Kidney (tissue), 13 donors: ENCODE measurements at regions not wholly inside any gene's neighbourhood (a gene's known extent, or its start where the extent isn't known, plus 50 kb on each side); places are given as distances from the start of the nearest gene placed in this dataset.

Experiments used
- DNase-seq, 5 donors: peaks; one replicate each; pipeline ENCODE4 v3.0.0-alpha.2; 2013 to 2020
- FAIRE-seq: peaks from 2 replicates; lab custom pipeline; 2012; peaks lifted over from hg19 to GRCh38; lab: Jason Lieb, UNC
- H3K27ac ChIP-seq, 2 donors: one replicate each; pipeline ENCODE4 v1.7.0; 2013; ENCODE audit warnings: low read depth in 2 of 2, low read length in 2 of 2, inconsistent platforms in 1 of 2
- H3K27me3 ChIP-seq: one replicate; pipeline ENCODE4 v1.7.1; 2013; ENCODE audit warnings: low read length, inconsistent platforms; ENCODE audit not compliant: control insufficient read depth, insufficient read depth
- H3K36me3 ChIP-seq, 3 donors: one replicate each; pipeline versions ENCODE4 v1.7.0 to v1.7.1; 2013; ENCODE audit warnings: low read length in 3 of 3, control low read depth in 1 of 3, inconsistent platforms in 1 of 3; ENCODE audit not compliant: insufficient read depth in 3 of 3, control insufficient read depth in 2 of 3
- H3K4me1 ChIP-seq, 3 donors: one replicate each; pipeline versions ENCODE4 v1.7.0 to v1.7.1; 2013; ENCODE audit warnings: low read length in 3 of 3, inconsistent platforms in 1 of 3, low read depth in 1 of 3; ENCODE audit not compliant: control insufficient read depth in 2 of 3, insufficient read depth in 2 of 3
- H3K4me3 ChIP-seq, 3 donors: one replicate each; pipeline versions ENCODE4 v1.7.0 to v1.8.1; 2013; ENCODE audit warnings: low read length in 3 of 3, control low read depth in 1 of 3, inconsistent platforms in 1 of 3
- H3K9ac ChIP-seq, 3 donors: one replicate each; pipeline versions ENCODE4 v1.7.0 to v1.7.1; 2013; ENCODE audit warnings: low read length in 3 of 3, control low read depth in 1 of 3, inconsistent platforms in 1 of 3
- H3K9me3 ChIP-seq, 3 donors: one replicate each; pipeline versions ENCODE4 v1.7.0 to v1.7.1; 2013; ENCODE audit warnings: low read length in 3 of 3, control low read depth in 1 of 3, inconsistent platforms in 1 of 3; ENCODE audit not compliant: control insufficient read depth in 2 of 3, insufficient read depth in 1 of 3
- intact Hi-C: fragments of 100-400 bp; cut with DNase I; formaldehyde crosslinking; loops from one replicate; pipeline ENCODE4 v1.11.1; 2022
- TF ChIP-seq, protein P1 (sequence below): IDR thresholded peaks from 3 replicates; pipeline ENCODE4 v1.5.1; 2012; ENCODE audit warnings: mild to moderate bottlenecking, moderate library complexity, borderline replicate concordance; ENCODE audit not compliant: insufficient read depth; ENCODE audit errors: extremely low read depth
- donor health status: control.
- donor health status: control.
- donor health status: control.
- donor health status: control.
- donor health status: control.
- donor health status: DM: yes; HTN: yes; CAD: no.
- donor health status: Normal renal cell carcinoma (clear cell type).

GRCh38 chr2:63785096-63785495 is 56.6 kb upstream of the UGP2 start:
- H3K27me3 ChIP-seq, result no peaks in the 10 kb centered on the region
- FAIRE-seq, result no peak
- H3K9me3 ChIP-seq, result no peaks in the 10 kb centered on the region
- H3K27ac ChIP-seq, result no peak overlapping the region
- TF ChIP-seq, protein P1, sequence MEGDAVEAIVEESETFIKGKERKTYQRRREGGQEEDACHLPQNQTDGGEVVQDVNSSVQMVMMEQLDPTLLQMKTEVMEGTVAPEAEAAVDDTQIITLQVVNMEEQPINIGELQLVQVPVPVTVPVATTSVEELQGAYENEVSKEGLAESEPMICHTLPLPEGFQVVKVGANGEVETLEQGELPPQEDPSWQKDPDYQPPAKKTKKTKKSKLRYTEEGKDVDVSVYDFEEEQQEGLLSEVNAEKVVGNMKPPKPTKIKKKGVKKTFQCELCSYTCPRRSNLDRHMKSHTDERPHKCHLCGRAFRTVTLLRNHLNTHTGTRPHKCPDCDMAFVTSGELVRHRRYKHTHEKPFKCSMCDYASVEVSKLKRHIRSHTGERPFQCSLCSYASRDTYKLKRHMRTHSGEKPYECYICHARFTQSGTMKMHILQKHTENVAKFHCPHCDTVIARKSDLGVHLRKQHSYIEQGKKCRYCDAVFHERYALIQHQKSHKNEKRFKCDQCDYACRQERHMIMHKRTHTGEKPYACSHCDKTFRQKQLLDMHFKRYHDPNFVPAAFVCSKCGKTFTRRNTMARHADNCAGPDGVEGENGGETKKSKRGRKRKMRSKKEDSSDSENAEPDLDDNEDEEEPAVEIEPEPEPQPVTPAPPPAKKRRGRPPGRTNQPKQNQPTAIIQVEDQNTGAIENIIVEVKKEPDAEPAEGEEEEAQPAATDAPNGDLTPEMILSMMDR, result no peak
- intact Hi-C loops, result no loop called here
- no peaks in the 10 kb centered on the region for H3K36me3 ChIP-seq
- no peaks in the 10 kb centered on the region for H3K4me1 ChIP-seq
- no peak overlapping the region for H3K4me3 ChIP-seq
- no peak for DNase-seq
- H3K9ac ChIP-seq, result no peak overlapping the region

DNA sequence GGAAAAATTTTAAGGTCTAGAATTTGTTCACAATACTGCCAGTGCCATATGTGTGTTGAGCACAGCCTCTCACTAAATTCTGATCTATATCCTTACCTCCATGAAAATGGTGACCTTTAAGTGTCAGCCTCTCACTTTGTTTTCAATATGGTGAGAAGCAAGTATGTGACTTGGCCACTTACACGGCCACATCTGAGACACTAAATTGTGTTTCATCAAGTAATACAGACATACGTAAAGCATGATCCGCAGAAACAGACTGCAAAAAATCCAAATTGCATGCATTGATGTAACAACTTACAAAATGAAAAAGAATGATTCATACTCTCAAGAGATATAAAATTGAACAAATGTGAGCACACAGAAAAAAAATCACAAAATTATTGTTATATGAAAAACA is 55.2 kb upstream of the UGP2 start:
- TF ChIP-seq, protein P1, result no peak
- Histone ChIP-seq H3K27me3 (no peaks in the 10 kb centered on the region), H3K4me3 (no peak overlapping the region), H3K9ac (no peak overlapping the region), H3K27ac (no peak overlapping the region), H3K9me3 (no peaks in the 10 kb centered on the region), H3K36me3 (no peaks in the 10 kb centered on the region), H3K4me1 (no peaks in the 10 kb centered on the region)
- no peak for FAIRE-seq
- intact Hi-C loops, result no loop called here
- DNase-seq, result no peak

- no peaks in the 10 kb centered on the region for H3K9me3 ChIP-seq
- no peak overlapping the region for H3K9ac ChIP-seq
- H3K36me3 ChIP-seq, result no peaks in the 10 kb centered on the region
- no peaks in the 10 kb centered on the region for H3K4me1 ChIP-seq
- TF ChIP-seq, protein P1, result no peak
- DNase-seq, result no peak
- intact Hi-C loops, result no loop called here
- no peak for FAIRE-seq
- no peak overlapping the region for H3K4me3 ChIP-seq
- no peaks in the 10 kb centered on the region for H3K27me3 ChIP-seq
- H3K27ac ChIP-seq, result no peak overlapping the region
Measured at GRCh38 chr2:63788071-63788470, 53.6 kb upstream of the UGP2 start.

- TF ChIP-seq, protein P1, result no peak
- no peaks in the 10 kb centered on the region for H3K36me3 ChIP-seq
- H3K4me3 ChIP-seq, result no peak overlapping the region
- no peaks in the 10 kb centered on the region for H3K4me1 ChIP-seq
- FAIRE-seq (no peak), DNase-seq (no peak)
- H3K9ac ChIP-seq, result no peak overlapping the region
- H3K27me3 ChIP-seq, result no peaks in the 10 kb centered on the region
- no peak overlapping the region for H3K27ac ChIP-seq
- intact Hi-C loops, result no loop called here
- no peaks in the 10 kb centered on the region for H3K9me3 ChIP-seq
Measured at GRCh38 chr2:63789338-63790020, 52.2 kb upstream of the UGP2 start.
